HUDEP-2 (cell line): ENCODE measurements at regions not wholly inside any gene's neighbourhood (a gene's known extent, or its start where the extent isn't known, plus 50 kb on each side); places are given as distances from the start of the nearest gene placed in this dataset.
A peak's percentile ranks its signal among the peaks of the same experiment; 100 is the strongest.
"Not testable (repeated sequence)": the region's sequence is repeated elsewhere in the genome, so short reads cannot be mapped to it uniquely, and the experiment has no call there.

Experiments
- DNase-seq, 76 experiments: peaks; one replicate each; lab custom pipeline; 2025; ENCODE audit not compliant: unreplicated experiment in 76 of 76; lab: John Stamatoyannopoulos, UW

DNA sequence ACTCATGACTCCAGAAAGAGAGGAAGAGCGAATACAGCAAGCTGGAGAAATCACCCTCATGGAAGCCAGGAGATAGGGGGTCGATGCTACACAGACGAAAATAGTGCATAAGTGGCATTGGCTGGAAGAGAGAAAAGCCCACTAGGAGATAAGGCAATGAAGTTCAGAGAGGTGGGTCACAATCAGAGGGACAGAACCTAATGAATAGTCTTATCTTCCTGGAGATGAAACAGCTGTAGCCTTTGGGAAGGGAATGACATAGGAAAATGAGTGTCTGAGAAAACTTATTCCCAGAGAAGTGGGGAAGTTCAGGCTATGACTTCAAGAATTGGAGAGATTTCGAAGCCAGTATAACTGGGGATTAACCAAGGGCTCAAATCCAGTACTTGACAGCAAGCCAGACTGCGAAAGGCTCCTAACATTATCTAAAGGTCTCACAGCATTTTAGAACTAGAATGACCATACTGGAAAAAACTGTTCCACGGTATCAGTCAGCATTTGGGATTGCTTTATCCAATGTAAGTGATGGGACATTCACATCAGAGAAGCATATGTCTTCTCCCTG, 211.1 kb downstream of the ZNF365 start:
- no peak for DNase-seq

DNA sequence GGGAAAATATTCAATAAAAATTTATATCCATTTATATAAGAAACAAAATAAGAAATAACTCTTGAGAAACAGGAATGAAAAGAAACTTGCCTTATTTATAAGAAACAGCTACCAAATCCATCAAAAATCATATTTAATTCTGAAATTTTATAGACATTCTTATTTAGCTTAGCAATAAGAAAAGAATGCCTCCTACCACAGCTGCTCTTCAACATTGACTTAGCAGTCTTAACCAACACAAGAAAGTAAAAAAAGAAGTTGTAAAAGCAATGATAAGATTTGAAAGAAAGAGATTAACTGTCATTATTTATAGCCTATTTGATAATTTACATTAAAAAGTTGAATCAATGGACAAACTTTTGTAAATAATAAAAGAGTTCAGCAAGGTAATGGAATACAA, 212.8 kb downstream of the ZNF365 start:
- no peak for DNase-seq

DNA sequence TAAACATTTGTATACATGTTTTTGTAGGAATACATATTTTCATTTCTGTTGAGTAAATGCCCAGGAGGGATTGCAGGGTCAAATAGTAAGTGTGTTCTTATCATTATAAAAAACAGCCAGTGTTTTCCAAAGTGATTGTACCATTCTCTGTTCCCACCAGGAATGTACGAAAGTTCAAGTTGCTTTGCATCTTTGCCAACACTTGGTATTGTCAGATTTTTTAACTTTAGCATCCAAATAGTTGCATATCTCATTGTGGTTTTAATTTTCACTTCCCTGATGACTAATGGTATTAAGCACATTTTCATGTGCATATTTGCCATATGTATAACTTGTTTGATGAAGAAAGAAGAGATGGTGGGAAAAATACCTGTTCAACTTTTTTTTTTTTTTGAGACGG, 213.9 kb downstream of the ZNF365 start:
- no peak for DNase-seq

DNA sequence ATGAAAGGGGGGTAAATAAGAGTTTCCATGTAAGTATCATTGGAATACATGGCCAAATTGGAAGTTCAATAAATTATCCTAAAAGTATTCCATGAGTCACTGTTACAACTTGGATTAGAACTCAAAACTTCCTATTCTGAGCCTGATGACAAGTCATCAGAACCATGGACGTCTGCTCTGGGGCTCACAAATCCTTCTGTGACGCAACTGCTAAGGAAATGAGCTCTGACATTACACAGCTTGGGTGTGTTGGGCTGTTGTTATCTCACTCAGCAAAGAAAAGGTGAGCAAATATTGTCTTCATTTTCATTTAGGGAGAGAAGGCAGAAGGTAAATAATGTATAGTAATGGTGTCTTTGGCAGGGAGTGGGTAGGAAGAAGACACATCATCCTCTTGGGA, 214.8 kb upstream of the ADO start:
- DNase-seq: no peak

DNA sequence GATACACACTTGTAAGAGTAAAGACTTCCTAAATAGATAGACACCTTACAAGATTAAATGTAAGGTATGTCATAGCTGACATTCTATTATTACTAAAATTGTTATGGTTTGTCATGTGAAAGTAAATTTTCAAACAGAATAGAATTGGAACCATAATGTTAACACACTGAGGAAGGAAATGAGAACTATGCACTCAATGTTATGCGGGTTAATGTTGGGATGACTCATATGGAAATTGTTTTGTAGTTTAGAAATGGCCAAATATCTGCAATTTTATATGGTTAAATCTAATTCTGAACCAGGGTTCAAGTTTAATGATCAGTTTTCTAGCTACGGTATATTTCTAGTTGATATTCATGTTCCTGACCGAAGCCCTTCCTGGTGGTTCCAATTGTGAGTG, 214.2 kb upstream of the ADO start:
- no peak for DNase-seq

DNA sequence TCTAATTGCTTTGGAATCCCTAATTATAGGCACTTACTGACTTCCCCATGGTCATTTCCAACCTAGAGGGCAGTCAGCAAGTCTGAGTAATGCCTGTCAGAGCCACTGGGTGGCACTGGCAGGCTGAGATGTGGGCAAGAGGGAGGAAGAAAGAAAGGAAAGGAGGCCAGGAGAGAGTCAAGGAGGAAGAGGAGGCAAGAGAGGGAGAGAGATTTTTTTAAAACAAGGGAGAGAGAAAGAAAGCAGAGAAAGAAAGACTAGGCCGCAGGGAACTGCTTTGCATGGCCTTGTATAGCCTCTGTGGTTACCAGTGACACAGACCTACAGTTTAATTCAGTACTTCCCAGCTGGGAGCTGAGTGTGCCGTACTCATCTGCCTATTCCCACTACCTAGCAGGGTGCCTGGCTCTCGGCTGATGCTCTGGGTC, 210.4 kb upstream of the ADO start:
- DNase-seq: peak in 28 of 76 experiments; percentile 1 to 40 (median 18)

DNA sequence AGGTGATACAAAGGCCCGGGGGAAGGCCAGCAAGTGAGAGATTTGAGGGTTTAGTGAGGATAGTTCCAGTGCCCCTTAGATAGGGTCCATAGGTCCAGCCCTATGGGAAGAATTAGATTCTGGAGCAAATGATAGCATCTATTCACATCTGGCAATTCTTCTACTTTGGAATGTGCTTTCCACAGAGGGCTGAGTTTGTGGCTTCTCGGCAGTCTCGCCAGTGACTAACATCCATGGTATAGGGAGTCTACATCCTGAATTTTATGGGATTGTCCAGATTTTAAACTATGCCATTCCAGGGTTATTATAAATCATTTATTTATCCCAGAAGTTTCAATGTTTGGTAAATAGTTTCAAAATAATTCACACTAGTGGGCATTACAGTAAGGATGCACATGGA, 207.3 kb upstream of the ADO start:
- no peak for DNase-seq

DNA sequence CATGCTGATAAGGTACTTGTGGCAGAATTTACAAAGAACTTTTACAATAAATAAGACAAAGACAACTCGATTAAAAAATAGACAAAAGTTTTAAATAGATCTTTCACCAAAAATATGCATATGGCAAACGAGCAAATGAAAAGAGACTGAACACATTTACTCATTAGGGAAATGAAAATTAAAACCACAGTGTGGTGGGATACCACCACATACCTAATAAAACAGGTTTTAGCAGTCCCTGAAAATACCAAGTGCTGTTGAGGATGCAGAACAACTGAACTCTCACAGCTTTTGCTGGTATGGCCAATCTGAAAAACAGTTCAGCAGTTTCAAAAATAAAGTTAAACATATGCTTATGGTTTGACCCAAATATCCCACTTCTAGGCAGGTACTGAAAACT, 205.4 kb upstream of the ADO start:
- no peak for DNase-seq

DNA sequence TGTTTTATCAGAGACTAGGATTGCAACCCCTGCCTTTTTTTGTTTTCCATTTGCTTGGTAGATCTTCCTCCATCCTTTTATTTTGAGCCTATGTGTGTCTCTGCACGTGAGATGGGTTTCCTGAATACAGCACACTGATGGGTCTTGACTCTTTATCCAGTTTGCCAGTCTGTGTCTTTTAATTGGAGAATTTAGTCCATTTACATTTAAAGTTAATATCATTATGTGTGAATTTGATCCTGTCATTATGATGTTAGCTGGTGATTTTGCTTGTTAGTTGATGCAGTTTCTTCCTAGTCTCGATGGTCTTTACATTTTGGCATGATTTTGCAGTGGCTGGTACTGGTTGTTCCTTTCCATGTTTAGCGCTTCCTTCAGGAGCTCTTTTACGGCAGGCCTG, 198.0 kb upstream of the ADO start:
- DNase-seq: not testable (repeated sequence)

DNA sequence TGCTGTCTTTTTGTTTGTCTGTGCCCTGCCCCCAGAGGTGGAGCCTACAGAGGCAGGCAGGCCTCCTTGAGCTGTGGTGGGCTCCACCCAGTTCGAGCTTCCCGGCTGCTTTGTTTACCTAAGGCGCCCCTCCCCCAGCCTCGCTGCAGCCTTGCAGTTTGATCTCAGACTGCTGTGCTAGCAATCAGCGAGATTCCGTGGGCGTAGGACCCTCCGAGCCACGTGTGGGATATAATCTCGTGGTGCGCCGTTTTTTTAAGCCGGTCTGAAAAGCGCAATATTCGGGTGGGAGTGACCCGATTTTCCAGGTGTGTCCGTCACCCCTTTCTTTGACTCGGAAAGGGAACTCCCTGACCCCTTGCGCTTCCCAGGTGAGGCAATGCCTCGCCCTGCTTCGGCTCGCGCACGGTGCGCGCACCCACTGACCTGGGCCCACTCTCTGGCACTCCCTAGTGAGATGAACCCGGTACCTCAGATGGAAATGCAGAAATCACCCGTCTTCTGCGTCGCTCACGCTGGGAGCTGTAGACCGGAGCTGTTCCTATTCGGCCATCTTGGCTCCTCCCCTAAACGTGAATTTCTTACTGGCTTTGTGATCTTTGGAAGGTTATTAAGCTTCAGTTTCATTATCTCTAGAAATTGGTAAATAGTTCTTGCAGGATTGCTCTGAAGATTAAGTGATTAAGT, 196.2 kb upstream of the ADO start:
- not testable (repeated sequence) for DNase-seq

DNA sequence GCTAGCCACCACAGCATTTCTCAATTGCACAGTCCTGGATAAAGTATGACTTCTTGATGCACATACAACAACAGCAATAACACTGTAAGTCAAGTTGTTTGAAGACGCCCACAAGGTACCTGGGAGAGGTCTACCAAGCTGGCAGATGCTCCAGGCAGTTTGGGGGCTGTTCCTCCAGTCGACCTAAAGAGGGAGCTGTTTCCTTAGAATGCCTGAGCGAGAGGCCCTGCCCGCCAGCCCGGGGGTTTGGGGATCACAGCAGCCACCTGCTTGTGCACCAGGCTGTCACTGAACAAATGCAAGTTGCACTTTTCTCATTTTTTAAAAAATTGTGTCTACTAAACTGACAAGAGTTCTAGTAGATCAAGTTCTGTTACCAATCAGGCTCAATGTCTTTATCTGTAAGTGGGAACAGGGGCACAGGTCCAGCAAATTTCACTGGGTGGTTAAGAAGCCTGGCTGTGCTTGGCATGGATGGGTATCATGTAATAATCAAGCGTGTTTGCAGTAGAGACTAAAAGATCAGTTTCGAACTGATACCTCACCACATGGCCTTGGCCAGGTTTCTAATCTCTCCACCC, 193.8 kb upstream of the ADO start:
- DNase-seq: peak in 35 of 76 experiments; percentile 1 to 64 (median 18)

DNA sequence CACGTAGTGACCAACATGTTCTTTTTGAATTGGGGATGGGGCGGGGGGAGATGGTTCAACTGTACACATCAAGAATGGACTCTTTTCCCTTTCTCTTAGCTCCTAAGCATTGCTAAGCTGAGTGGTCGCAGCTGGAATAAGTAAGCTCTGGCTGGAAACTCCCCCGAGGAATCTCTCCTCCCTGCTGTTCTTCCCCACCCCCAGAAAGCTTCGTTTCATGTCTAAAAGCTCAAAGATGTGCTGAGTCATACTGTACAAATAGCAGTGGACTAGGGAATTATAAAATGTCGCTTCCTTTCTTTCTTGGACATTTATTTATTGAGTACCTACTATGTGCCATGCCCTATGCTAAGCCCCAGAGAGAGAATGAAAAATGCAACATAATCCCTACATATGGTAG, 191.1 kb upstream of the ADO start:
- no peak for DNase-seq

DNA sequence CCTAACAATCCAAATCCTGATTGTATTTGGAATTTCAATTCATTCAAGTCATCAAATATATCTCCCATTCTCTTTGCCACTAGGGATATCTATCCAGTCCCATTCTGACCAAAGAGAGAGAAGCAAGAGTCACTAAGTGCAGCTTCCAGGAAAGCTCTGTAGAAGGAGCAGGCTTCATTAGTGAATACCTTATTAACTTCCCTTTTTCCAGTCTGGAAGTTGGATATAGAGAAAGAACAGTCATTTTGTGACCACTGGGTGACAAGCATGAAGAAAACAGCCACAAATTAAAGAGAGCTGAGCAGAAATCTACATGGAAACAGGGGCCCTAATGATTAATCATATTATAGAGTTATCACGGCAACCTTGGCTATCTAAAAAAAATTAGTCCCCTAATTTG, 190.7 kb upstream of the ADO start:
- DNase-seq: no peak

DNA sequence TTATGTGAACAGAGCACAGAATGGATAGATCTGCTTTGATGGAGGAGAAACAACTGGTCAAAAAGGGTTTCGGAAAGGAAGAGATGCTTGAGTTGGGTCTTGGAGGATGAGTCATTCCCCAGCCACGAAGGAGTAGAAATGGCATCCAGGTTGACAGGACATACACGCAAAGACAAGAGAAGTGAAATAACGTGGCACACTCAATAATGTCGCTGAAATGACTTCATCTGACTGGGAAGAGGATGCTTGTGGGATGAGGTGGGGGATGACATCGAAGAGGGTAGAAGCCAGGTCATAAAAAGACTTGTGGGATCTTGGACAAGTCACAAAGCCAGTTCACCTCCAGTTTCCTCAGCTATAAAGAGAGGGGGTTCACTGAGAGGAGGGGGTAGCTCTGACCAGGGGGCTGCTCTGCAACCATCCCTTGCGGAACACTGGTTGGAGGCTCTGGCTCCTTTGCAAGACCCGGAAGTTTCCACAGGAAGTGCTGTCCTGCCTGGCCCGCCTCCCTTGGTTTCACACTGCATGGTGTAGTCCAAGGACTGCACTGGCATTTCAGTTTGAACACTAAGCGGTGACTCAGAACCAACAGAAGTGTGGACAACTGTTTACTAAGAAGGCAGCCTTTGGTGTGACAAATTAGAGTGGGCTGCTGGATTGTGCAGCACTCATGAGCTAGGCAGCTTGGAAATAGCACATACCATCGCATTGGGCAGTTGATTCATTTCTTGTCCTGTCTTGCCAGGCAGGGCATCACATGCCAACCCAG, 189.9 kb upstream of the ADO start:
- DNase-seq: no peak

DNA sequence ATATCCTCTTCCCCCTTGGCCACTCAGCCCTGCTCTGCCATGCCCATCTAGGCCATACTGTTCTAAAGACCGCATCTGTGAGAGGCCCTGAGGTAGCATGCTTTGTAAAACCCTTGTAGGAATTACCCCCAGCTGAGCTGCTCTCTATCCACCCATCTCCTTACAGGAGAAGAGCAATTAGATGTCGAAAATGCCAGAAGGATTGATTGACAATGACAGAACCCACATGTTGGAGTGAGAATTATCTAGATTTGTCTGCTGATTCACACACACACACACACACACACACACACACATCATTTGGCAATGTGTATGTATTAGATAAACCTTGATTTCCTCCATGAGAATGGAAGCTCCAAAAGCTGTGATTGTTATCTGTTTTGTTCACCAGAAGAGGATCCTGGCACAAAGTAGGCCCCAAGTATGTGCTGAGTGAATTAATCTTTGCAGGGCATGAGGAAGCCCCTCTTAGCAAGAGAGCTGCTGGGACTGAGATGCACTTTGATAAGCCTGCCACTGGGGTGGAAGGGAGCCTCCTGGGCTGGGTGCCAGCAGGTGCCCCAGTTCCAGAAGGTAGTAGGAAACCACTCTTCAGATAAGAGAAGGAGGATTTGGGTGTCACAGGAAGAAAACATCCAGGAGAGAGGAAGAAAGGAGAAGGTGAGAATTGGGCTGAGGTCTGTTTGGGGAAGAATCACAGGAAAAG, 187.5 kb upstream of the ADO start:
- no peak for DNase-seq

DNA sequence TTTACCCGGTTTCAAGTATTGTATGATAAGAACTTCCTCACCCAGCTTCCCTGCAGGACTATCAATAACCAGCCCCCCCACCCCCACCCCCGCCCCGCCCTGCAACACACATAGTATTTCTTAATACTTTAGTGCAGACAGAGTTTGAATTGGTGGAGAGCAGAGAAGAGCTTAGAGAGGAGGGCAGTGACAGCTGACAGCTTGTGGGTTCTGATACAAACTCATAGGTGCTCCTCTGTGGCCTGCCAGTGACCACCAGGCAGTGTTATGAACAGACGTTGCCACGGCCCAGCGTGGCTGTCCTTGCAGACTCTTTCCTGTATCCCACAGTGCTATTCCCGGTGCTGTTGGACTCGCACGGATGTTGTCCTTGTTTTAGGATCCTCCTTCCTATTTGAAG, 186.9 kb upstream of the ADO start:
- DNase-seq: no peak

DNA sequence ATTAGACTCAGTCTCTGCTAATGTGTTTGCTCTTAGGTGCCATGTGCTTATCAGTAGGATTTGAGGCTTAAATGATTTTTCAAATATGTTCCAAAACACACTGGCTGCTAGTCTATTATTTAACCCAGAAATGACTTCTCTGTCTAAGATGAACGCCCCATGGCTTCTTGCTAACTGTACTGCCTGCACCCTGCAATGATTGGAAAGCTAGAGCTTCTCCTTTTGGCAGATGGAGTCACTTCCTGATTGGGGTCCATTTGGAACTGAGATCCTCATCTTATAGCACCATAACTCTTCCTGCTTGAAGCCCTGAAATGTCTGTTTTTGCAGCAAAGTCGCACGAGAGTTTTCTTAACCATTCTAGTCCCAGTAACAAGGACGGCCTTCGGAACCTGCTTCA, 186.5 kb upstream of the ADO start:
- DNase-seq: no peak

DNA sequence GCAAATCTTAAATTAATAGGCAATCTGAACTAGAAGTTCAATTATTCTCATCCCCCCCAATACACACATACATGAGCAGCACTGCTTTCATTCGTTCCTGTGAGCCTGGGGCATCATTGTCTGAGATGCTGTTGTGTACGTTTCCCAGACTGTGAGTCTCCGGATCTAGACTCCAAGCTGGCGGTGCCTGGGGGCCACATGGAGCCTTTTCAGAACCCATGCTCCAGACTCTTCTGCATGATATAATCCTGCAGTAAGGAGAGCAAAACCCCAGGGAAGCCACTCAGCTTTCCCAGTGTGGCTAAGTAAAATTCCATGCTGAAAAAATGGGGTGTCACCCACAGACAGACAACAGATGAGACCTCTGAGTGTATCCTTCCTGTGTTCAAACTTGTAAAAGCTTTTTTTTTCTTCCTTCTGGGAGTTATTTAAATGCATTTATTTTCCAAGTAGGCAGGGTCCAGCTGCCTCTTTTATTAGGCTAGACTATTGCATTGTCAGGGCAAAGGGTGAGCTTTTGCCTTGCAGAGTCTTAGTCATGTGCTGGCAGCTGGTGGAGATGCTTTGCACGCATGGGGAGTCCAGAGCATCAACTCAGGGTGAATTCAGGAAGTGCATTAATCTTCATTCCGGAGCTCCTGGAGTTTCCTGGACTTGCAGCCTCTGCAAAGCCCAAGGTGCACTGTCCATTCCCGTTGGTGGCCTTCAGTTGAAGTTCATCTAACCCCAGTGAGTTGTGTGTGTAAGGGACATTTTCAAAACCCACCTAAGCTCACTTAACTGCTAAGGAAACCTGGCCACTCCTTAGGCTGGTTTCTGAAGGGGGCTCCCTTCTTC, 185.7 kb upstream of the ADO start:
- no peak for DNase-seq

DNA sequence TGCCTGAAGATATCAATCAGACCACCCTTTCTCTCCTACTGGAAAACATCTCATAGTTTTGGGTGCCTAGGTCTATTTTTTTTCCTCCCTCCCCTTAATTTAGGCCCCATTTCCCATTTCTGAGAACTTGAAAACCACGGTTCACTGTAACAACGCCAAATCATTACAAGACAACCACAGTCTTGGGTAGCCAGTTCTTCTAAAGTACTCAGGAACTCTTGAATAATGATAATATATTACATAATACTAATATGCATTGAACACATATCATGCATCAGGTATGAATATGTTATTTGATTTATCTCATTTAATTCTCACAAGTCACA, 185.1 kb upstream of the ADO start:
- DNase-seq: no peak

DNA sequence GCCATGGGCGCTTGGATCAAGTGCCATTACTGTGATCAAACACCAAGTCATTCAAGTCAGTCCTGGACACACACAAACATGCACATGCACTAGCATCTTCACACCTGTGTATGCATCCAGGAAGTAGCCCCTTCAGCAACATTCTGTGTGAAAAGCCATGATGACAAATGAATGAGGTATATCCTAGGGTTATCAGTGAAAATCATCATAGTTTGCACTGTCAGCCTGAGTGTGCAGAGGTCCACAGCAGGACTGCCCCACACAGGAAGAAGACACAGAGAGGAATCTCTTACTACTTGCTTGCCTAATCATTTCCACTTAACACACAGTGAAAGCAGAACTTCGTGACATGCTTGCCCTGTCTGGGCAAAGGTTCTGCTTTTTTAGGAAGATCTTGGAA, 184.0 kb upstream of the ADO start:
- DNase-seq: no peak
